HTR-8/SVneo (cell line): ENCODE measurements at regions not wholly inside any gene's neighbourhood (a gene's known extent, or its start where the extent isn't known, plus 50 kb on each side); places are given as distances from the start of the nearest gene placed in this dataset.

Experiments
- DNase-seq: peaks from one replicate; pipeline ENCODE4 v3.0.0; 2011; ENCODE audit warnings: low spot score, mixed read lengths; ENCODE audit not compliant: insufficient read length
- FAIRE-seq: peaks from 2 replicates; lab custom pipeline; 2011; peaks lifted over from hg19 to GRCh38; lab: Jason Lieb, UNC

- no peak for FAIRE-seq
- no peak for DNase-seq
These were observed 900.6 kb downstream of the TUSC7 start for GRCh38 chr3:117610156-117610555.

DNA sequence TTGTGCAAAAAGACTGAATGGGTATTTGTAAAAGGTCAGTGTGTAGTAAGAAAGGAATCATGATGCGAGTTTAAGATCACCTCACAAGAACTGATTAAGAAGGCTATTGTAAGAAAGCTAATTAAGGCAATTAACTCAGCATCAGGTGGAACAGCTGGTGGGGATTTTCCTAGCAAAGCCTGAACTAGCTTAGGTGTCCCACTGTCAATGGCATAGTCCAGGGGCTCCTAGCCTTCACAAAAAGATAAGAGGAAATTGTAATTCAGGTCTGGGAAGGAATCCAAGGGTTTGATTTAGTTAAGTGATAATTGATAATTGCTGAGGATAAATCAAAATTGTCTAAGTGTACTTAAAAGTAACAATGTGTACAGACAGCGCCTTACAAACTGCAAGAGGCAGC lies 901.6 kb downstream of the TUSC7 start:
- FAIRE-seq: no peak
- no peak for DNase-seq

DNA sequence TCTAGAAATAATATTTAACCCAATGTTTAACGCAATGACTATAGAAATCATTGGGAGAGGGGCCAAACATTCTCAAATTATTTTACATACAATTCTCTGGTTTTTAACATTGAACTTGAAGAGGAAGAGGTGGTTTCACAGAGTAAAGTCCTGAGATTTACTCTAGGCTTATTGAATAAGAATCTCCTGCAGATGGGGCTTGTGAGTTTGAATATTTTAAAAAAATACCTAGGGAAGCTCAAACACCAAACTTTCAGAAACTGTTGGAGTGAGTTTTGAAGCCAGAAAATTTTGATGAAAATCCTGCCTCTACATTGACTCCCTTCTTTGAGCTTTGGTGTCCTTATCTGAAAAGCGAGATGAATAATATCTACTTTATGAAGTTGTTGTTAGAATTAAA lies 906.6 kb downstream of the TUSC7 start:
- FAIRE-seq (no peak), DNase-seq (no peak)

DNA sequence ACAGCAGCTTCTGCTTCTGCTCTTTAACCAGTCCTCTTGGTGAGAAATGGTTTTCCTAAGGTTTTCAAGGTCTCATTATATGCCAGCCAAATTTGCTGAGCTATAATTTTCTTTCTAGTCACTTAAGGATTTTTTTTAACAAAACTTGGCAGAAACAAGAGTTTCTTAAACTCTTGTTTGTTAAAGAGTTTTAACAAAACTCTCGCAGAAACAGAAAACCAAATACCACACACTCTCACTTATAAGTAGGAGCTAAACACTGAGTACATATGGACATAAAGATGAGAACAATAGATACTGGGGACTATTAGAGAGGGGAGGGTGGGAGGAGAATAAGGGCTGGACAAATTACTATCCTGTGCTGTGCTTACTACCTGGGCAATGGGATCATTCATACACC lies 908.3 kb downstream of the TUSC7 start:
- no peak for DNase-seq
- no peak for FAIRE-seq

GRCh38 chr3:117618462-117618861 lies 908.9 kb downstream of the TUSC7 start:
- no peak for DNase-seq
- no peak for FAIRE-seq

DNA sequence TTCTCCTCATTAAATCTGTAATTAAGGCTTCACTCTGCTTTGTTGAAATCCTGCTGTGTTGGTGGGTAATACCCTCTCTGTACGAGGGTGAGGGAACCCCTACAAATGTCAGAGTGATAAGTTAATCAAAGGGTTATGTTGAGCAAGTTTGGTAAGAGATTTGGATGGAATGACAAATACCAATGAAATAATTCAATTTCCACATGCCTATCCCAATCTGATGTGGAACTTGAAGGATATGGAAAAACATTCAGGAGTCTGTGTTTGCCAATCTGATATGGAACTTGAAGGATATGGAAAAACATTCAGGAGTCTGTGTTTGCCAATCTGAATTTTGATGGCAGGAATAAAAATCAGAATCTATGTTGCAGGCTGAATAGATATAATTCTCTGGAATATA lies 910.2 kb downstream of the TUSC7 start:
- DNase-seq (no peak), FAIRE-seq (no peak)

DNA sequence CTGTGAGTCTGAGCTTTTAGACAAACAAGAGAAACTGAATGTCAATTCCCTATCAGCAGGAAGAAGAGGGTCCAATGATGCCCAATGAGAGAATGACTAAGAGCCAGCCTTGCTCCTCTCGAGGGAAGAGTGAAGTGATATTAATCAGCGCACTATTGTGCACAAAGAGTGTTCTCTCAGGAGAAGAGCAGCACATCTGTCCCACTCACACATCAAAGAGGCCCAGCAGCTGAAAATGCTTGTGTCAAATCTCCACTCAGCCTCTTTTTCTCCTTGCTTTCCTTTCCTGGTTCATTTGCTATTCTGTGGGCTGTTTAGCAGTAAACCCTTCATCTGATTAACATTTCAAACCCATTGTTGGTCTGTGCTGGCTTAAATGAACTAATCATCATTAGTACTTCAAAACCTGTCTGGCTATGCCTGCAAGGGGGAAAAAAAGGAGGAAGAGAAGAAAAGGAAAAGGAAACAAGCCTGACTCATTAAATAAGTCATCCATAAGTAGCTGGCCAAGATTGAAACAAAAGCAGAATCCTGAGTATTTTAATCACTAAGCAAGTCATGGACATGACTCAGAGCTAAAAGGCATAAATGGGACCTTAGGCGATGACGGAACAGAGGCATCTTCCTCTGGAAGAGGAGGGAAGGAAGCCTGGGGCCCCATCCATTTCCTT lies 912.7 kb downstream of the TUSC7 start:
- DNase-seq: no peak
- no peak for FAIRE-seq

DNA sequence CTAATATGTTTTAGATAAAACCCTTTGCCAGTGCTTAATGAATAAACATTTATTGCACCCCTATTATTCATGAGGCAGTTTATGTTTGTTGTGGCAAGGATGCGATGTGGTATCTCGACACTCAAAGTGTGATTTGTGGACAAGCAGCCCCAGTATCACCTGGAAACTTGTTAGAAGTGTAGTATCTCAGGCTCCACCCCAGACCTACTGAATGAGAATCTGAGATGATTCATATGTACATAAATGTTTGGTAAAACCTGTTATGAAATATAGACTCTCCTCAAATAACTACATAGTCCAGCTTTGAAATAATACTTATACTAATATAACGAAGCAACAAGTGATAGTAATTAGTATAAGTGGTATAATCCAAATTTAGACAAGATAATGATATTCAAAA lies 914.8 kb downstream of the TUSC7 start:
- no peak for DNase-seq
- FAIRE-seq: no peak

DNA sequence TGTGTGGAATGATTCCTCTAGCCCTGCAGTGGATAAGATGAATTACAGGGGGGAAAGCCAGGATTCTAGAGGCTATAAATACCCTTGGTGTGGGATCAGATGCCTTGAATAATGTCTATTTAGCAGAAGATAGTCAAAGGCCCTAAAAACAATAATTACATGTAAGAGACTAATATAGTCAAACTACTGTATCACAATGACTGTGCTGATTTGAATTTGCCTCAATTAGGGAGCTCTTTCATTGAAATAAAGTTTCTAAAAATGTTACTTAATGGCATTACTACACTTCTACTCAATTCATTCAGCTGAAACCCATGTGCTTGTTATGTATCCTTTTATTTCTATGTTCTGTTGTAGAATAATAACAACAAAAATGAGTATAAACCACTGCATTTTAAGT lies 915.6 kb downstream of the TUSC7 start:
- FAIRE-seq: no peak

GRCh38 chr3:117626577-117626976 lies 917.0 kb downstream of the TUSC7 start:
- FAIRE-seq (no peak), DNase-seq (no peak)

More for the DNA sequence above, 915.6 kb downstream of the TUSC7 start:
- no peak for DNase-seq

DNA sequence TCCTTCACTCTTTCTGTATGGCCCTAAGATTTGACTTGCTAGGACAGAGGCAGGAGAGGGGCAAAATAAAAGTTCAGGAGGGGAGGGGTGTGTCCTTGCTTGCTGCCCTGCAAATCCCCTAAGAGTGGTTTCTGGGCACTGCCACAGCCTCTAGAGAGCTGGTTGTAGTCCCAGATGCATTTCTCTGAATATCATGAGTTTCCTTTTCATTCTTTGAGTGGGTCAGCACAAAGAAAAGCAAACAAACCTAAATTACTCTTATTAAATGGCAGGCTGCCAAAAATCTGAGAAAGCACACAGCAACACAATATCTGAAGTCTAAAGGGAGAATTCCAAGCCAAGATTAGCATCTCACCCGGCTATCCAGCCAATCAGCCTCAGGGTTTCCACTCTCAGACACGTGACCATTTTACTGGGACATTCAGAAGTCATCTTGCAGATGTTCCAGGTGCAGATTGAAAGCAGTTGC lies 919.3 kb downstream of the TUSC7 start:
- DNase-seq: no peak
- no peak for FAIRE-seq

DNA sequence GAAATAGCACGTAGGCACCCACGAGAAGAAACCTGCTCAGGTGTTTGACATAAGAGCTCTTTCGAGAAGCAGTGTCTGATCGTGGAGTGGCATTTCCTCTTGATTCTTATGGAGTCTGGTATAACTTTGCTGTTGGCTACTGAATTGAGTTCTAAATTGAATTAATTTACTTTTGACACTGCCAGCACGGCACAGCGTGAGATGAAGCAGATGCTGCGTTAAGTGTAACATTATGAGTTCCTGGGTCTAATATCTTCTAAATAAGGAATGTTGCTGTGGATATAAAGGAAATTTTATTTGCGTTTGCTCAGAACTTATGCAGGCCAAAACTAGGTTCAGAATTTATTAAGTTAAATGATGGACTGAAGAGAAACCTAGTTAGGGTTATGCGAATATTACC lies 919.9 kb downstream of the TUSC7 start:
- DNase-seq (no peak), FAIRE-seq (no peak)

- FAIRE-seq: no peak
- no peak for DNase-seq
These were observed 920.9 kb downstream of the TUSC7 start for GRCh38 chr3:117630469-117630868.

DNA sequence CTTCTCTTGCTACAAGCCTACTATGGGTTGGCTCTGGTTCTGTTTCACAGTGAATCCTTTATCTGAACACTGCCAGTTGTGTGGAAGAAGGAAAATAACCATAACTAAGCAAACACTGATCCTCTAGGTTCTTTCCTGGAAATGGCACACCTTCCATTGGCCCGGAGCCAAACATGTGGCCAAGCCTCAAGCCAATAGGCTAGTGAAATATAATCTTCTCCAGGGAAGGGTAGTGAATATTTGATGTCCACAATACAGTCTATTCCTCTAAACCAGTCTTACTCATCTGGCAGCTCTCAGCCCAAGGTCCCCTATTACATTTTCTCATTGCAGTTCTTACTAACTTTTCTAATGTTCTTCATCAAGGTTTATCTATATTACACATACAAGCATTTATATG lies 921.3 kb downstream of the TUSC7 start:
- no peak for FAIRE-seq
- DNase-seq: no peak

DNA sequence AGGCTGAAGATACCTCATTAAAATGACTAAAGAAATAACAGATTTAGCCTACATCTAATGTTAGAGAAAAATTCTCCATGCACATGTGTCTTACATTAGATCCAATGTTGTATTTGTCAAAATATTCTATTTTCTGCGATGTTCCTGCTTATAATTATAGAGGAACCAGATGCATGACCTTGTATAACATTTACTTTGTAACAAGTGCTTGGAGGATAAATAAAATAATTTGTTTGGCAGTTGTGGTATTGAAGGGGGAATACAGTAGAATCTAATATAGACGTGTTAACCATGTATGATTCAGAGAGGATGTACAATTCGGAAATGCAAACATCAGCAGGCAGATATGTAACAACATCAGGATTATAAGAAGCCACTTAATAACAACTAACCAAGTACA lies 922.2 kb downstream of the TUSC7 start:
- FAIRE-seq (no peak), DNase-seq (no peak)

DNA sequence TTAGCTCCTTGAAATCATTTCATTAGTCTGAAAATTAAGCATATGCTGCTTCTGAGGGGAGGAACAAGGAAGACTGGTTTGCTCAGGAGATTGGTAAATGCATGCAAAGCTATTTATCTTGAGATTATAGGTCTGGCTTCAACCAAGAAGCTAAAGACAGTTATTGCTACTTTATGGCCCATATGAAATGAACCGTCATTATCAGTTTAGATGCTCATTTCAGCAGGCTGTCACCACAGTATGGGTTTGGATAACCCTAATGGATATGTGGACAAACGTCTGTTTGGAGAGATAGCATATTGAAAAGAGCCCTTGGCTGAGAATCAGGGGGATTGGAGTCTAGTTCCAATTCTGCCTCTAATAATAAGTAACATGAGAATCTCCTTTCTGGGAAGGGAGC lies 922.6 kb downstream of the TUSC7 start:
- DNase-seq (no peak), FAIRE-seq (no peak)

DNA sequence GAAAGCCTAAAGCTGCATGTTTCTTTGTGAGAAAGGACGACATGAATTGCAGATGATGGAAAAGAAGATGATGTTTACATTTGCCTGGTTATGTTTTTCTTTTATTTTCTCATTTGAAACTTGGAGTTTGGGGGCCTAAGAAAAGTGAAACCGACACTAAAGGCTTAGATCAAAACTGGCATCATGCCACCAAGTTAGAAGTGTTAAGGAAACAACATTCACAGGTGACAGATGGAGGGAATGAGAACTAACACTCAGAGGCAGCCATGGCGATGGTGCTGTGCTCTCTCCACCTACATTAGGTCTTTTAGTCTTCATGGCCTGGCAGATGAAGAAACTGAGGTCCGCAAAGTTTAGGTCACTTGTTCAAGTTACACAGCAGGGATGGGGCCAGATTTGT lies 923.6 kb downstream of the TUSC7 start:
- FAIRE-seq: no peak
- DNase-seq: no peak

DNA sequence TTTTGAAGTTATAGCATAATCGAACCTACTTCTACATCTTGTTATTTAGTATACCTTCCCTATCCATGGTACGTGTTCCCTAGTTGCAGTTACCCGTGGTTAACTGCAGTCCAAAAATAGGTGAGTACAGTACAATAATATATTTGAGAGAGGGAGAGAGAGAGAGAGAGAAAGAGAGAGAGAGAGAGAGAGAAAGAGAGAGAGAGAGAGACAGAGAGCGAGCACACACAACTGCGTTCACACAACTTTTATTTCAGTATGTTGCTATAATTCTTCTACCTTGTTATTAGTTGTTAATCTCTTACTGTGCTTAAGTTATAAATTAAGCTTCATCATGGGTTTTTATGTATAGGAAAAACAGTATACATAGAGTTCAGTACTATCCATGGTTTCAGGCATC lies 928.1 kb downstream of the TUSC7 start:
- FAIRE-seq: no peak
- DNase-seq: no peak

- no peak for FAIRE-seq
- DNase-seq: no peak
These were observed 934.6 kb downstream of the TUSC7 start for GRCh38 chr3:117644203-117644602.

- no peak for FAIRE-seq
- DNase-seq: no peak
These were observed 936.1 kb downstream of the TUSC7 start for GRCh38 chr3:117645561-117646242.

DNA sequence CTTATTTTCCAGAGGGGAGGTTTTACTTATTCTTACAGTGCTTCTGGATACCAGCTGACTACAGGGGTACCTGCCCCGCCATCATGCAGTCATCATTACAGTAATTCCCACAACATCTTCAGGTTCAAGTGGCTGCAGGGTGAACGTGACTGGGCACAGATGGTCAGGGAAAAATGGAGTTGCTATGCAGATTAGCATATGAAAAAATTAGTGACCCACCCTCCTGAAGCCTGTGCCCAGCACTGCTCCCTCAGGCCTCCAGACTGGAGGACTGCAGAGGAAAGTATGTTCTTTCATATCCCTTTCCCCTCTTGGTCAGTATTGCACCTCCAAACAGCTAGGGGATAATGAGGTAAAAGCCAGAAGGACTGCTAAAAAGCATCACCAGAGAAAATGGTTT lies 937.9 kb downstream of the TUSC7 start:
- DNase-seq (no peak), FAIRE-seq (no peak)

DNA sequence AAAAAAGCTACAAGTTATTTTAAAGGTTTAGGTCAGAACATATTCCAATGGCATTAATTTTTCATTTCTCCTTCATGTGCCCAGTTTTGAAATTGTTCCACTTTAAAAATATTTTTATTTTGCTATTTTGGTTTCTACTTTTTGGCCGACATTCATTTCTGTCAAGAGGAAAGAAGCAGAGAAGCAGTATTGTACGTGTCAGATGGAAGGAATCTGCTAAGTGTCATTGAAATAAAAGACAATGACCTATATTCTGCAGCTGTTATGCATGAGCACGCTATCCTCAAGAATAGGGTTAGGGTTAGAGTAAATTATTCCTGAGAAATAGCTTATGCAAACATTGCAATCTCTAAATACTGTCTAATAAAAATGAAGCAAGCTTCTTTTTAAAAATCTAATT lies 941.7 kb downstream of the TUSC7 start:
- FAIRE-seq (no peak), DNase-seq (no peak)
